Ramos (cell line): ENCODE measurements at regions not wholly inside any gene's neighbourhood (a gene's known extent, or its start where the extent isn't known, plus 50 kb on each side); places are given as distances from the start of the nearest gene placed in this dataset.
"Not testable (repeated sequence)": the region's sequence is repeated elsewhere in the genome, so short reads cannot be mapped to it uniquely, and the experiment has no call there.

Experiments
- in situ Hi-C: fragments of 300-500 bp; cut with MboI; formaldehyde crosslinking; loops from one replicate; pipeline ENCODE4 v1.14.3; 2022; ENCODE audit warnings: low sequenced_read_pairs; ENCODE audit not compliant: unreplicated experiment

DNA sequence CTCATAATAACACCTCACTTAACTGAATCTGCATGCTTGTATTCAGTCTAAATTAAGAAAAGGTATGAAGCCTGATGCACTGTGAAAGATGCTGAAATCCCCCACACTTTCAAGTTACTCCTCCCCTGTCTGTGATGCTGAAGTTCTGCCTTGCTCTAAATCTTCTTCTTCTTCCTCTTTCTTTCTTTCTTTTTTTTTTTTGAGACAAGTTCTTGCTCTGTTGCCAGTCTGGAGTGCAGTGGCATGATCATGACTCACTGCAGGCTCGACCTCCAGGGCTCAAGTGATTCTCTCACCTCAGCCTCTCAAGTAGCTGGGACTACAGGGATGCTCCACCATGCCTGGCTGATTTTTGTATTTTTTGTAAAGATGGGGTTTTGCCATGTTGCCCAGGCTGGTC is 231.0 kb upstream of the B3GALT2 start:
- in situ Hi-C loops: no loop called here

DNA sequence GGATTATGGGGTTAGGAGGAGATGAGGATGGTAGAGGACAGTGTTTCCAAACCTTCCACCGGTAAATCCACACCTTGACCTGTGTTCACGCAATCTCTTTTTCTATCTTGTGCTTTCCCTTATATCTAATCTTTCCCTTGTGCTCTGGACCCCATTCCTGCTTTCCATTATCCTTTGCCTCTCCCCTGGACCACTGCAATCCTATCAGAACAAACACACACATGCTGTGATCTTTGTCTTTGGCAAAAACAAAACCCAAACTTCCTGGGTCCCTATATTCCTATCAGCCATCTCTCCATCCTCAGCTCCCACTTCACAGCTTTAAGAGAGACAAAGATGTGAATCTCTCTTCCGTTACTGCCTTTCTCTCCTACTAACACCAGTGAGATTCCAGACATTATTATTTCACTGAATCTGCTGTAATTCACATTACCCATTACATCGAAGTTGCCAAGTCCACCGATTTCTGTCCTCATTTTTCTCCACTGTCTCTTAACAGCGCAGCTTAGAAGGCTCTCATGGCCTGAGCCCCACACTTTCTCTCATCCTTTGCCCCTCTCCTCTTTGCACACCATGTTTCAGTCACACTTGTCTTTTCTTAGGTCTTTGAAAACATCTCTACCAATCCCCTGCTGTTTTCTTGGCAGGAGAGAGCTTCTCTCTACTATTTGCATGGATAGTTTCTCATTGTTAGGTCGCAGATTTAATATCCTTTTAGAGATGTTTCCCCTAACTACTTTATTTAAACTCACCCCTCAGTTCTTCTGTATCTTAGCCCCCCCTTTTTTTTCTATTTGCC is 230.0 kb upstream of the B3GALT2 start:
- in situ Hi-C loops: no loop called here

DNA sequence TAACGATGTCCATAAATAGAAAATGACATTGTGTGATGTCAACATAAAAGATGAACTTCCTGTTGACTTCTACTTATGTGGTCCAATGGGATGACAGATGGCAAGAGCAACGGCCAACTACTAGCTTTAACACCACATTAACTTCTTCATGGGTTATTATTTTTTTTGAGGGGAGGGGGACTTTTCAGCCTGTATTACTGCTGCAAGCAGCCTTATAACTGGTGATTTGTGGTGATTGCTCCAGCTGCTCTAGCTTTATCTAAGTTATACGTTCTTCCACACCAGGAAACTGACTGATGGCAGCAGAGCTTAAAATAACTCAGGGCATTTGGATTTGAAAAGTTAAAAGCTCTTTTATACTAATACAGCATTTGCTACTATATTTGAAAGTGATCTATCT is 228.8 kb upstream of the B3GALT2 start:
- in situ Hi-C loops: no loop called here

DNA sequence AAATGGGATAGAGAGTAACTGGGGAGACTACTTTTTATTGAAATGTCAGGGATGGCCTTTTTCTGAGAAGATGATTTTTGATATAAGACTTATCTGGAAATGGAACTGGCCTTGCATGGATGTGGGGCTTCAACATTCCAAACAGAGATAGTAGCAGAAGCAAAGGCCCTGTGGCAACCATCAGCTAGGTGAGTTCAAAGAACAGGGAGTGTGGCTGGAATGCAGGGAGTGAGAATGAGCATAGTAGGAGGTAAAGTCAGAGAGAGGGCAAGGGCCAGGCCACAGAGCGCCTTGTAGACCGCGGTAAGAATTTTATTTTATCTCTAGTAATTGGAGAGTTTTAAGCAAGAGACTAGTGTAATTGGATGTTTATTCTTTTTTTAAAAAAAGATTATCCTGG is 227.0 kb upstream of the B3GALT2 start:
- in situ Hi-C loops: no loop called here

DNA sequence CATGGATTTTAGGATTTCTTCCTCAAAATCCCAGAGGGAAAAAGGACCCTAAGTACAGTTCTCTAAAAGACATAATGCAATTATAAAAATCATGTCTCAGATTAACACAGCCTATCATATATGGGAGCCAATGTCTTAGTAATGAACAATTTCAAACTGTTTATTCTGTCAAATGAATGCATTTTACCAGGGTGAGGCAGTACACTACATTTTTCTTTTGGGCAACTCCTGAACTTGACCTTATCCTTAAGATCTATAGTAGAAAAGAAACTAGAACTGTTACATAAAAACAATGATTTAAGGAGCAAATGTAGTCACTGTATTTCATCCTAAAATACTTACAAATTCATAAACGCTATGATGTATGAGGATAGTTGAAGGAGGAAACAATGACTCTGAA is 226.3 kb upstream of the B3GALT2 start:
- in situ Hi-C loops: no loop called here

DNA sequence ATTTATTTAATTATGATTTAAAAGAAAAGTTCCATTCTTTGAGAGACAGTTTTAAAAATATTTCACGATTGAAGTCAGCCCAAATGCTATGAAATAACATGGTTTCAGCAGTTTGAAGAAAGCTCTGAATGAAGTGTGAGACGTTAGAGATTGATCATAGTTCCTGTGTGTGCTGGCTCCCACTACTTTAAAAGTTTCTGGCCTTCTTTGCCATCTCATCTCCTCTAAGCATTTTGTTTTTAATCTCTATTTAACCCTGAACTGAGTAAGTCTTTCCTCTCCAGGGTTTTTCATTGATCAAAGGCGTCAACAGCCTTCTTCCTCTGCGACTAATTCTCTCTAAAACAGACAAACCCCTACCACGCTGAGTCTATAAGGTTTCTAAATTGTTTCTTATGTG is 225.3 kb upstream of the B3GALT2 start:
- in situ Hi-C loops: no loop called here

DNA sequence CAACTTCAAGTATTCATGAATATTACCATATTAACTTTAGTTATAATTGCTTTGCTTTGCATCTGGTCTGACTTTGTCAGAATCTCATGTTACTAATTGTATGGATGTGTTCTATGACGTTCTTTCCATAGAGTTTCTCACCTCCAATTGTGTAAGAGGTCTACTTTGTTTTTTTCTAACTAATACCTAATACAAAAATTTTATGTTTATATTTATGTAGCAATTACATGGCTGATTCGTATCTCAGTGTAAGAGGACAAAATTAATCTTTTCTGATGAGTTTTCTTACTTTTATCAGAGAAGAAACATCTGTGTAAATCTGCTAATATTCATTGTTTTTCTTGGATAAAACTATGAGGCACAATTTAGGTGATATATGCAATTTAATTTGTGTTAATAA is 224.8 kb upstream of the B3GALT2 start:
- in situ Hi-C loops: no loop called here

DNA sequence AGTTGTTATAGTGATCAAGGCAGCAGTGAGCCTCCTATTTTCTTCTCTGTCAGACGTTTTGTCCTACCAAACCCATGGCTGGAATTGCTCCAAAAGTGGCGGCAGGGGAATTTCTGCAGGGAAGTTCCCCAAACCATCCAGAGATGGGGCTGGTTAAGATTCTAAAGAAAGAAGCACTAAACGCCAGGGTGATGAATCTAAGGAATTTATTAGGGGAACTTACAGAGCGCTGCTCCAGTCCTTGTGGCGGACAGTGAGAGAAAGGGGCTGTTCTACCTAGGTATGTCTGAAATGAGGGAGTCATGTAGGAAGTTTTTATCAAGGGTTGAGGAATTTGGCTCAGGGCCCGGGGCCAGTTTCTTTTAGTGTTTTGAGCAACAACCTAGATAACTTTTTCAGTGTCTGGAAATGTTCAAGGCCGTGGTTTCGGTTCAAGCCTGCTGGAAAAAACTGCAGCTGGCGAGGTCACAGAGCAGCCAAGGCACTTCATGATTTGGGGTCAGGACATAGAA is 222.4 kb upstream of the B3GALT2 start:
- in situ Hi-C loops: no loop called here

DNA sequence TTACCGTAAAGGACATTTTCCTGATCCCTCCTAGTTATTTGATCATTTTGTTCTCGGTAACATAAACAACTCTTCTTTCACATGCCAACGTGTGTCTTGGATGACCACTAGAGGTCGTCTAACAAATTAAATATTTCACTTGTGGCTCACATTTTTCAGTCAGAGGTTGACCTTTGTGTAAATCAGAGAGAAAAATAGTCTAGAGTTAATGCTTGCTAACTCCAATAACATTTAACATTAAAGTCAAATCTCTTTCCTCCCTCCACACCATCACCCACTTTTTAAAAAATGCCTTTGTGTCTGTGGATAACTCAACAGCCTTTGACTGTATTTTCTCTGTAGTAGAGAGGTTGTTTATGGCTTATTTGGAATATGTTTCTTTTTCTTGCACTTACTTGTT is 220.5 kb upstream of the B3GALT2 start:
- in situ Hi-C loops: no loop called here

DNA sequence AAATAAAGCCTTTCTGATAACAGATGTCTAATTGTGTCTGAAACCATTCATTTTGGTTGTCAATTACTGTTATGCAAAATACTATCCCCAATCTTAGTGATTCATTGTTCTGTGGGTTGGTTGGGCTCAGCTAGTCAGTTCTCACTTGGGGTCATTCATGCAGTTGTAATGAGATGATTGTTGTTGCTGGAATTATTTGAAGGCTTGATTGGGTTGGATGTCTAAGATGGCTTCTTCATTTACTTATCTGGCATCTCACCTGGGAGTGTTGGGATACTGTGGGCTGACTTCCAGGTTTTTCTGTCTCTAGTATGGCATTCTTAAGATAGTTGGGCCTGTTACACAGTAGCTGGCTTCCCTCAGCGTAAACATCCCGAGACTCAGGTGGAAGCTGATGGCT is 217.8 kb upstream of the B3GALT2 start:
- in situ Hi-C loops: no loop called here

DNA sequence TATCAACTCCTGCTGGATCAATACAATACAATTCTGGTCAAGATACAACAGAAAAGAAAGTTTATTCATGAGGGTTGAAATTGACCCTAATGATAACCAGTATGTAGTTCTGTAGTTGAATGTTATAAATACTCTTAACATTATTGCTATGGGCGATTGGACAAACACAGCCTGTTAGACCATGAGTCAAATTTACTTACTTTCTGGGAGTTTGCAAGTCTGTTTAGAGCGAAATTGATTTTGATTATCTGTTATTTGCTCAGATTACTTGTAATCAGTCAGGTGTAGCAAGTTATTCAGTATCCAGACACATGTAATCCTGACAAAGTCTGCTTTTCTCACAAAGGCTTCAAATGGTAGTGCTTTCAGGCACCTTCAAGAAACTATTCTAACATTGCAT is 216.6 kb upstream of the B3GALT2 start:
- in situ Hi-C loops: no loop called here

DNA sequence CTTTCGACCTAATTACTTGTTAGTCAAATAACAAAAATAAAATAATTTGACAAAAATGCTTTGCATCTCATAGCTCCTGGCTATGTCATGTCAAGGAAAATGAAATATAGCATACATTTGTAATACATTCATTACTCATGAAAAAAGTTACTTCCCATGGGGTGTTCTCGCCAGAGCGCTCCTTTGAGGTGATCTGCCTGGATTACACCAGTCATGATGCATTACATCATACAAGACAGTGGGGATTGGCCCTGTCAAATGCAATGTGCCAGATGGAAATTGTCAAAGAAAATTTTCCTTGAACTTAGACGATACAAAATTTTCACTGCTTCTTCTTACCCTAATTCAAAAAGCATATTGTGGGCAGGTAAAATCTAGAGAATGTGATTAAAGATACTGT is 215.6 kb upstream of the B3GALT2 start:
- in situ Hi-C loops: no loop called here

DNA sequence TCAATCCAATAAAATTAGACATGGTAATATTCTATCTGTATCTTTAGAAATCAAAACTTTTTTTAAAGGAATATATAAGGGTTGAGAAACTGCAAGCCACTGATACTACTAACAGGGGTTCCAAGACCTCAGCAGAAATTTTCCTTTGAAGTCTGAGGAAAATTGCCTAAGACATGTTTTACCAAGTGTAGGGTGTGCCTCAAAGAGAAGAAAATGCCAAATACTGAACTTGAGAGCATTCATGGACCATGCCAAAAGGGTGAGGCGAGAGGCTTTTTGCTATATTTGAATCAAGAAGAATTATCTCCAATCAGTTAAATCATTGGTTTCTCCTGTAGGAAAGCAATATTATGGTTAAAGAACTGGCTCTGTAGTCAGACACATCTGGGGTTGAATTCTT is 207.9 kb upstream of the B3GALT2 start:
- in situ Hi-C loops: no loop called here

DNA sequence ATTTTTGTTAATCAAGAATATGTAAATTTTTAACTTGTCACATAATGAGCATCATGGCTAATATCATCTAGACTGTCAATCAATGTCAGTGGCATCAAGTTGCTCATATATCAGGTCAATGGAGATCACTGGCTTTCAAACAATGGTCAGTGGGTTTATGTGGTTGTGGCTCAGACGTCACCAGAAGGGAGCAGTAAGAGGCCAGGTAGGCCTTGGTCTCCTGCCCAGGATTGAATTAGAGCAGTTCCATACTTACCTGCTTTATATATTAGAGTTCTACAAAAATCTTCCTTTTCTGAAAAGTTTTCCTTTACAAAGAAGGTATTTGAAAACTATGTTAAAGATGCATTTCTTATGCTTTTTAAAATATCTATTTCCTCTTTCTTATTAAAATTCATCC is 206.3 kb upstream of the B3GALT2 start:
- in situ Hi-C loops: no loop called here

DNA sequence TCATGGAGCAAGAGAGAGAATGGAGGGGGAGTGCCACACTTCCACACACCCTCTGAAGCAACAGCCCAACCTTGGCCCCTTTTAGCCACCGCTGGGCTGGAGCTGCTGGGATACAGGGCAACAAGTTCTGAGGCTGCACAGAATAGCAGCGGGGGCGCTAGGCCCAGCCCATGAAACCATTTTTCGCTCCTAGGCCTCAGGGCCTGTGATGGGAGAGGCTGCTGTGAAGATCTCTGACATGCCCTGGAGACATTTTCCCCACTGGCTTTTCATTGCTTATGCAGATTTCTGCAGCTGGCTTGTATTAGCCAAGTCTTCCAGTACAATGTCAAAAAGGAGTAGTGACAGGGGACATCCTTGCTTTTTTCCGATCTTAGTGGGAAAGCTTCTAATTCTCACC is 202.3 kb upstream of the B3GALT2 start:
- in situ Hi-C loops: no loop called here

DNA sequence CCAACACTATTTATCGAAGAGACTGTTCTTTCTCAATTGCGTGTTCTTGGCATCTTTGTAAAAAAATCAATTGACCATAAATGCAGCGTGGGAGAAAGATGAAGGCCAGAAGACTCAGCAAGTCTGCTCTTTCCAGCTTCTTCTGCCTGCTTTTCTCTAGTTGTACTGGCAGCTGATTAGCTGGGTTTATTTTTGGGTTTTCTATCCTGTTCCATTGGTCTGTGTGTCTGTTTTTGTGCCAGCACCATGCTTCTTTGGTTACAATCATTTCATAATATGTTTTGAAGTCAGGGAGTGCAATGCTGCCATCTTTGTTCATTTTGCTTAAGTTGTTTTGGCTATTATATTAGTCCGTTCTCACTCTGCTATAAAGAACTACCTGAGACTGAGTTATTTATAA is 201.8 kb upstream of the B3GALT2 start:
- in situ Hi-C loops: no loop called here

DNA sequence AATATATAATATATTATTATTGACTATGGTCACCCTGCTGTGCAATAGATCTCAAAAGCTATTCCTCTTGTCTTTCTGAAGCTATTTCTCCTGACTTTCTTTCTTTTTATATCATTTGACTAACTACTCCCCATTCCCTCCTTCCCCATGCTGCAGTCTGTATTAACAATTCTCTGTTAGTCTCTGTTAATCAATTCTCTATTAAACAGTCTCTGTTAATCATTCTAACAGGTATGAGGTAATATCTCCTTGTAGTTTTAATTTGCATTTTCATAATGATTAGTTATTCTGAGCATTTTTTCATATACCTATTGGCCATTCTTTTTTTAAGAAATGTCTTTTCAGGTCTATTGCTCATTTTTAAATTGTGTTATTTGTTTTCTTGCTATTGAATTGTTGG is 201.0 kb upstream of the B3GALT2 start:
- in situ Hi-C loops: no loop called here

DNA sequence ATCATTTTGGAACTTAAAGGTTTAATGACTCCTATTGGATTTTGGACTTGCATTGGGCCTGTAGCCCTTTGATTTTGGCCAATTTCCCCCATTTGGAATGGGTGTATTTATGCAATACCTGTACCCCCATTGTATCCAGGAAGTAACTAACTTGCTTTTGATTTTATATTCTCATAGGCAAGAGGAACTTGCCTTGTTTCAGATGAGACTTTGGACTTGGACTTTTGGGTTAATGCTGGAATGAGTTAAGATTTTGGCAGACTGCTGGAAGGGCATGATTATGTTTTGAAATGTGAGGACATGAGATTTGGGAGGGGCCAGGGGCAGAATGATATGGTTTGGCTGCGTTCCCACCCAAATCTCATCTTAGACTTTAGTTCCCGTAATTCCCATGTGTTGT is 192.0 kb upstream of the B3GALT2 start:
- in situ Hi-C loops: not testable (repeated sequence)

DNA sequence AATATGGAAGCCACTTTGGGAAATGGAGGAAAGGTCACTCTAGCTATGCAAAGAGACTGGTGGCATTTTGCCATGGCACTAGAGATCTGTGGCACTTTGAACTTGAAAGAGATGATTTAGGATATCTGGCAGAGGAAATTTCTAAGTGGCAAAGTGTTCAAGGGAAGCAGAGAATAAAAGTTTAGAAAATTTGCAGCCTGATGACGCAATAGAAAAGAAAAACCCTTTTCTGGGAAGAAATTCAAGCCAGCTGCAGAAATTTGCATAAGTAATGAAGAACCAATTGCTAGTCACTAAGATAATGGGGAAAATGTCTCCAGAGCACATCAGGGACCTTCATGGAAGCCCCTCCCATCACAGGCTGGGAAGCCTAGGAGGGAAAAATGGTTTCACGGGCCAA is 191.1 kb upstream of the B3GALT2 start:
- in situ Hi-C loops: no loop called here

DNA sequence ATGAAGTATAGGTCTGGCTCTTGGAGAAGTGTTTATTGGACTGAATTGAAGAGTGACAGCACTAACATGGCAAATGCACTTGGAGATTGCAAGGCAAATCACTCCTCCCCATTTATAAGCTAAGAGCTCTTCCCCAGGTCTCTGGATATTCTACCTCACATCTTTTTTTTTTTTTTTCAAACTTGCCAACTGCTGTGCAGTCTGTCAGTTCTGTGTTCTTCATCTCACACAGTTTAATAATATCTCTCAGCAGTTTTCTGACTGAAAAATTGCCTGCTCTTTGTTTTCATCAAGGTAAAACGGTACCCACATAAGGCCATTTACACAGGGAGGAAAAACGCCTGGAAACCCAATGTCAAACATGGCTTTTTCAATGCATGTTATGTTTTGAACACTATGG is 186.1 kb upstream of the B3GALT2 start:
- in situ Hi-C loops: no loop called here

DNA sequence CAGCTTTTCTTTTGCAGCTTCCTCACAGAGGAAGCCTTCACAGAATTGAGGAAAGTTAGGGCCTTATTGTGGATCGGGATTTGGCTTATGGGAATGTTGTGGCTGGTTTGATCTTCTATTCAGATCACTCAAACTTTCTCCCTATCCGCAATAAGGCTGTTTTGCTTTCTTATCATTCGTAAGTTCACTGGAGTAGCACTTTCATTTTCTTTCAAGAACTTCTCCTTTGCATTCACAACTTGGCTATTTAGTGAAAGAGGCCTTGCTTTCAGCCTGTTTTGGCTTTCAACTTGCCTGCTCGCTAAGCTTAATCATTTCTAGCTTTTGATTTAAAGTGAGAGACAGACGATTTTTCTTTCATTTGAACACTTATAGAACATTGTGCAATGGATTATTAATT is 181.9 kb upstream of the B3GALT2 start:
- in situ Hi-C loops: no loop called here

DNA sequence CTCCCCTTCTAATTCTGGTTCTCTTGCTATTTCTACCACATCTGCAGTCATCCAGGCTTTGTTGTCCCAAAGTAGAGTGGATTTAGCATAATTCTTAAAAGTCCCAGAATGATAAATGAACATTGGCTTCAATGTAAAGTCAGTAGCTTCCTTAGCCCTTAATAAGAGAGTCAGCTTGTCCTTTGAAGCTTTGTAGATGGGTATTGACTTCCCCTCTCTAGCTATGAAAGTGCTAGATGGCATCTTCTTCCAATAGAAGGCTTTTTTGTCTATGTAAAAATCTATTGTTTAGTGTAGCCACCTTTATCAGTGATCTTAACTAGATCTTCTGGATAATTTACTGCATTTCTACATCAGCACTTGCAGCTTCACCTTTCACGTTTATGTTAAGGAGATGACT is 181.4 kb upstream of the B3GALT2 start:
- in situ Hi-C loops: no loop called here
